ENCODE measurements at regions not wholly inside any gene's neighbourhood (a gene's known extent, or its start where the extent isn't known, plus 50 kb on each side); places are given as distances from the start of the nearest gene placed in this dataset.

- 4 to 27% methylated on average over 2 of the region's 2 CpGs for WGBS, 2 donors (ENCODE audit: low coverage in 1 of 2)
- no peaks in the 10 kb centered on the region for H3K4me1 ChIP-seq
- DNase-seq = no peak
- intact Hi-C loops (cut with DNase I; ENCODE audit: low total_unique reads) (no loop called here), in situ Hi-C loops (cut with MboI; ENCODE audit: low pct_ligation_motif_present in 1 of 4, low pct_unique_long_range_greater_than_20kb in 1 of 4, low sequenced_read_pairs in 3 of 4) (no loop called here)
- no peak for TF ChIP-seq EP300 (IDR thresholded peaks at IDR 0.05; ENCODE audit: low read depth)
- no peak for TF ChIP-seq CTCF (IDR thresholded peaks at IDR 0.05)
- TF ChIP-seq POLR2A (IDR thresholded peaks at IDR 0.05) = no peak
- TF ChIP-seq POLR2AphosphoS5 (IDR thresholded peaks at IDR 0.05) = no peak
- H3K27ac ChIP-seq = no peak overlapping the region
- H3K9me3 ChIP-seq = no peaks in the 10 kb centered on the region
- H3K27me3 ChIP-seq = no peaks in the 10 kb centered on the region
- no peaks in the 10 kb centered on the region for H3K36me3 ChIP-seq
- no peak overlapping the region for H3K4me3 ChIP-seq
Measured at GRCh38 chrX:113514906-113515305, 674.3 kb upstream of the AMOT start.

- in situ Hi-C loops (cut with MboI; ENCODE audit: low pct_ligation_motif_present in 1 of 4, low pct_unique_long_range_greater_than_20kb in 1 of 4, low sequenced_read_pairs in 3 of 4) = no loop called here
- H3K4me1 ChIP-seq = no peaks in the 10 kb centered on the region
- H3K27ac ChIP-seq = no peak overlapping the region
- intact Hi-C loops (cut with DNase I; ENCODE audit: low total_unique reads) = no loop called here
- H3K27me3 ChIP-seq = no peaks in the 10 kb centered on the region
- DNase-seq = no peak
- 60 to 83% methylated on average over 1 to 7 of the region's 7 CpGs for WGBS, 2 donors (ENCODE audit: low coverage in 1 of 2)
- TF ChIP-seq CTCF (IDR thresholded peaks at IDR 0.05) = no peak
- TF ChIP-seq EP300 (IDR thresholded peaks at IDR 0.05; ENCODE audit: low read depth) = no peak
- TF ChIP-seq POLR2A (IDR thresholded peaks at IDR 0.05) = no peak
- no peak for TF ChIP-seq POLR2AphosphoS5 (IDR thresholded peaks at IDR 0.05)
- no peak overlapping the region for H3K4me3 ChIP-seq
- no peaks in the 10 kb centered on the region for H3K36me3 ChIP-seq
- no peaks in the 10 kb centered on the region for H3K9me3 ChIP-seq
Measured at GRCh38 chrX:113512700-113513395, 672.2 kb upstream of the AMOT start.

GRCh38 chrX:113510586-113510985 lies 670.0 kb upstream of the AMOT start:
- Histone ChIP-seq H3K27me3 (no peaks in the 10 kb centered on the region), H3K27ac (no peak overlapping the region), H3K9me3 (no peaks in the 10 kb centered on the region), H3K4me1 (no peaks in the 10 kb centered on the region), H3K4me3 (no peak overlapping the region), H3K36me3 (no peaks in the 10 kb centered on the region)
- no peak for DNase-seq
- TF ChIP-seq EP300 (IDR thresholded peaks at IDR 0.05; ENCODE audit: low read depth) (no peak), CTCF (IDR thresholded peaks at IDR 0.05) (no peak), POLR2A (IDR thresholded peaks at IDR 0.05) (no peak), POLR2AphosphoS5 (IDR thresholded peaks at IDR 0.05) (no peak)
- in situ Hi-C loops (cut with MboI; ENCODE audit: low pct_ligation_motif_present in 1 of 4, low pct_unique_long_range_greater_than_20kb in 1 of 4, low sequenced_read_pairs in 3 of 4) (no loop called here), intact Hi-C loops (cut with DNase I; ENCODE audit: low total_unique reads) (no loop called here)
- 53% methylated on average over 1 of the region's 1 CpG; no CpG with 5 or more reads in 1 of the 2 donors for WGBS, 2 donors (ENCODE audit: low coverage in 1 of 2)

GRCh38 chrX:113492895-113493294 lies 652.3 kb upstream of the AMOT start:
- H3K27ac ChIP-seq = no peak overlapping the region
- intact Hi-C loops (cut with DNase I; ENCODE audit: low total_unique reads) (no loop called here), in situ Hi-C loops (cut with MboI; ENCODE audit: low pct_ligation_motif_present in 1 of 4, low pct_unique_long_range_greater_than_20kb in 1 of 4, low sequenced_read_pairs in 3 of 4) (no loop called here)
- no peak for DNase-seq
- no peaks in the 10 kb centered on the region for H3K9me3 ChIP-seq
- no peaks in the 10 kb centered on the region for H3K27me3 ChIP-seq
- H3K36me3 ChIP-seq = no peaks in the 10 kb centered on the region
- no peak overlapping the region for H3K4me3 ChIP-seq
- TF ChIP-seq CTCF (IDR thresholded peaks at IDR 0.05) (no peak), POLR2AphosphoS5 (IDR thresholded peaks at IDR 0.05) (no peak), EP300 (IDR thresholded peaks at IDR 0.05; ENCODE audit: low read depth) (no peak), POLR2A (IDR thresholded peaks at IDR 0.05) (no peak)
- no peaks in the 10 kb centered on the region for H3K4me1 ChIP-seq
